ENCODE measurements at regions not wholly inside any gene's neighbourhood (a gene's known extent, or its start where the extent isn't known, plus 50 kb on each side); places are given as distances from the start of the nearest gene placed in this dataset.

- TF ChIP-seq CTCF (IDR thresholded peaks at IDR 0.05), result no peak
- TF ChIP-seq POLR2AphosphoS5 (IDR thresholded peaks at IDR 0.05; ENCODE audit: low read depth, low read length), result no peak
Measured at GRCh38 chr20:6715401-6715941, 52.0 kb upstream of the BMP2 start.
